ENCODE measurements at regions not wholly inside any gene's neighbourhood (a gene's known extent, or its start where the extent isn't known, plus 50 kb on each side); places are given as distances from the start of the nearest gene placed in this dataset.
A peak's percentile ranks its signal among the peaks of the same experiment; 100 is the strongest.

DNA sequence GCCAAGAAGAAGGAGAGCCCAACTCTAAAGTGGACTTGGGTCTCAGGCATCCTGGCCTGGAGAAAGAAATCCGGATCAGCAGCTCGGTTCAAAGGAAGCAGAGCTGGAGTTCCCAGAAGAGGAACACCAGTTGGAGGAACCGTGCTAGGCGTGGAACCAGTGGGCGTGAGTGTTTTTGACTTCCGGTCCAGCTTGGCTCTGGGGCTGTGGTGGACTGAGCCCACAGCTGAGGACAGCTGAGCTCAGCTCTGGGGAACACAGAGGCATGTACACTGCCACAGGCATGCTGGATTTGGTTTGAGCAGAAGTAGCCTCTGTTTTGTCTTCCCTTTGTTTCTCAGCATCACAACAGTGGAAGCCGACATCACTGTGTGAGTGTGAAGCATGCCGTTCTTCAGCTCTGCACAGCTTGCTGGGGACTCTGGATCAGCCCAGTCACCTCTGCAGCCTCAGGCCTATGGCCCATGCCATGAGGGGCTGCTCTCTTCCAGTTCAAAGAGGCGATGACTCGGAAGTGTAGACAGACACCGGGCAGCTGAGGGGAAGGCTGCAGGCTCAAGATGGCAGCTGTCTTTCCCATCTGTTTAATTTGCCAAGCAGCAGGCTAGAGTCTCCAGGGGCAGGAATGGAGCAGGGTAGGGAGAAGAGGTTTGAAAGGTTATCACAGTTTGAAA is 185.8 kb upstream of the UBE3A start:
- no peak for DNase-seq (ENCODE audit: low spot score in 2 of 2)
- H3K36me3 Mint-ChIP-seq, result no peaks in the 10 kb centered on the region
- no peak for ATAC-seq
- H3K9me3 Mint-ChIP-seq, result peaks cover 2 to 5% of the 10 kb centered on the region in 2 donors
- no peak overlapping the region for H3K27ac Mint-ChIP-seq

GRCh38 chr15:25623708-25624107 is 184.9 kb upstream of the UBE3A start:
- ATAC-seq (no peak), DNase-seq (ENCODE audit: low spot score in 2 of 2) (no peak)
- no peak overlapping the region for H3K27ac Mint-ChIP-seq
- peaks cover 0 to 5% of the 10 kb centered on the region in 2 donors for H3K9me3 Mint-ChIP-seq
- no peaks in the 10 kb centered on the region for H3K36me3 Mint-ChIP-seq

DNA sequence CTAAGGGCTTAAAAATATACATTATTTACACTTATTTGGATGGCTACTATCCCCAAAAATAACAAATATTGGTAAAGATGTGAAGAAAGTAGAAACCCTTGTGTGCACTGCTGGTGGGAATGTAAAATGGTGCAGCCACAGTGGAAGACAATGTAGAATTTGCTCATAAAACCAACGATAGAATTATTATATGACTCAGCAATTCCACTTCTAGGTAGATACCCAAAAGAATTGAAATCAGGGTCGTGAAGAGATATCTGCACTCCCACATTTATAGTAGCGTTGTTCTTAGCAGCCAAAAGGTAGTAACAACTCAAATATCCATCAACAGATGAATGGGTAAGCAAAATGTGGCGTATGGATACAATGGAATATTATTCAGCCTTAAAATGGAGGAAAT is 181.6 kb upstream of the UBE3A start:
- no peaks in the 10 kb centered on the region for H3K36me3 Mint-ChIP-seq
- DNase-seq (ENCODE audit: low spot score in 2 of 2) (no peak), ATAC-seq (no peak)
- peaks cover 0 to 8% of the 10 kb centered on the region in 2 donors for H3K9me3 Mint-ChIP-seq
- peak overlapping the region in 1 of 2 donors; percentile 5 for H3K27ac Mint-ChIP-seq

GRCh38 chr15:25619761-25620160 is 180.9 kb upstream of the UBE3A start:
- H3K9me3 Mint-ChIP-seq, result peaks cover 0 to 8% of the 10 kb centered on the region in 2 donors
- DNase-seq (ENCODE audit: low spot score in 2 of 2), result no peak
- no peak overlapping the region for H3K27ac Mint-ChIP-seq
- H3K36me3 Mint-ChIP-seq, result no peaks in the 10 kb centered on the region
- no peak for ATAC-seq

- DNase-seq (ENCODE audit: low spot score in 2 of 2), result no peak
- no peaks in the 10 kb centered on the region for H3K36me3 Mint-ChIP-seq
These were observed 180.3 kb upstream of the UBE3A start for GRCh38 chr15:25619076-25619475.

GRCh38 chr15:25618161-25618560 is 179.3 kb upstream of the UBE3A start:
- DNase-seq (ENCODE audit: low spot score in 2 of 2) (no peak), ATAC-seq (no peak)
- H3K27ac Mint-ChIP-seq, result no peak overlapping the region
- H3K9me3 Mint-ChIP-seq, result peaks cover 0 to 8% of the 10 kb centered on the region in 2 donors
- H3K36me3 Mint-ChIP-seq, result no peaks in the 10 kb centered on the region

More at GRCh38 chr15:25619076-25619475, 180.3 kb upstream of the UBE3A start:
- peaks cover 0 to 8% of the 10 kb centered on the region in 2 donors for H3K9me3 Mint-ChIP-seq
- H3K27ac Mint-ChIP-seq, result no peak overlapping the region
- no peak for ATAC-seq

- DNase-seq (ENCODE audit: low spot score in 2 of 2), result no peak
- no peak overlapping the region for H3K27ac Mint-ChIP-seq
- peaks cover 0 to 8% of the 10 kb centered on the region in 2 donors for H3K9me3 Mint-ChIP-seq
- H3K36me3 Mint-ChIP-seq, result no peaks in the 10 kb centered on the region
- no peak for ATAC-seq
These were observed 177.6 kb upstream of the UBE3A start for GRCh38 chr15:25616471-25616870.

GRCh38 chr15:25613134-25613533 is 174.3 kb upstream of the UBE3A start:
- Mint-ChIP-seq H3K27ac (no peak overlapping the region), H3K36me3 (no peaks in the 10 kb centered on the region), H3K9me3 (peaks cover 0 to 3% of the 10 kb centered on the region in 2 donors)
- DNase-seq (ENCODE audit: low spot score in 2 of 2) (no peak), ATAC-seq (no peak)

DNA sequence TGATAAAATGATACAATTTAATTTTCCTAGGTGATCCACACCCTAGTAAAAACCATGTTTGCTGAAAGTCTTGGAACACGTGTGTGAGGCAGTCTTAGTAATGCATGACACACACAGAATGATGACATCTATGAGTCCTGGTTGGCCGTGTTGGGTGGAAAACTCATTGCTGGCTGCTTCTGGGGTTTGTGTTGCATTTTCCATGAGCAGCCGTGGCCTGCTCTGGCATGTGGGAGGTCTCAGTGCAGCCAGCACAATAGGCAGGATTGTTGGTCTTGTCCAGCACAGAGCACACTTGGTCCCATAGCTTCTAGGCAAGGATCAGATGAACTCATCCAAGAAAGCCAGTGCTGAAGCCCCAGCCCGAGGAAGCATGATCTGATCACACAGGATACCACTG is 172.8 kb upstream of the UBE3A start:
- Mint-ChIP-seq H3K36me3 (no peaks in the 10 kb centered on the region), H3K27ac (no peak overlapping the region), H3K9me3 (peaks cover 0 to 5% of the 10 kb centered on the region in 2 donors)
- no peak for DNase-seq (ENCODE audit: low spot score in 2 of 2)
- ATAC-seq, result no peak

DNA sequence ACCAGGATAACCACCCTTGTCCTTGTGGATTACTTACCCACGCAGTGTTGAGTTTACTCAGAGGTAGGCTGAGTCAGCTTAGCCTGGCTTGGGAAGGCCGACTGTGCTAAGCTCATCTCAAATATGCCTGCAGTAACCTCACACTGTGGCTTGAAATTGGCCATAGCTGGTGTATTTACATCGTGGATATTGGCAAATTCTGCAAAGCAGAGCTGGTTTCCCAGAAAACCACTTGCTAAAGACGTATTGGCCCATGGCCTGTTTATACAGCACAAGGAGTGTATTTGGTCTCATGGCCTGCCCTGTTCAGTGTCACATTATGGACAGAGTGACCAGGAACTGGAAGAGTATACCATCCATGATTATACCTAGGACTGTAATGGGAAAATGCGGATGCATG is 170.5 kb upstream of the UBE3A start:
- Mint-ChIP-seq H3K27ac (no peak overlapping the region), H3K36me3 (no peaks in the 10 kb centered on the region), H3K9me3 (peaks cover 5 to 6% of the 10 kb centered on the region in 2 donors)
- no peak for DNase-seq (ENCODE audit: low spot score in 2 of 2)
- no peak for ATAC-seq

- Mint-ChIP-seq H3K27ac (no peak overlapping the region), H3K9me3 (peaks cover 5 to 10% of the 10 kb centered on the region in 2 donors), H3K36me3 (no peaks in the 10 kb centered on the region)
- no peak for ATAC-seq
- no peak for DNase-seq (ENCODE audit: low spot score in 2 of 2)
These were observed 170.1 kb upstream of the UBE3A start for GRCh38 chr15:25608926-25609325.

GRCh38 chr15:25605151-25605550 is 166.3 kb upstream of the UBE3A start:
- ATAC-seq (no peak), DNase-seq (ENCODE audit: low spot score in 2 of 2) (no peak)
- no peaks in the 10 kb centered on the region for H3K36me3 Mint-ChIP-seq
- peaks cover 5 to 12% of the 10 kb centered on the region in 2 donors for H3K9me3 Mint-ChIP-seq
- H3K27ac Mint-ChIP-seq, result no peak overlapping the region

DNA sequence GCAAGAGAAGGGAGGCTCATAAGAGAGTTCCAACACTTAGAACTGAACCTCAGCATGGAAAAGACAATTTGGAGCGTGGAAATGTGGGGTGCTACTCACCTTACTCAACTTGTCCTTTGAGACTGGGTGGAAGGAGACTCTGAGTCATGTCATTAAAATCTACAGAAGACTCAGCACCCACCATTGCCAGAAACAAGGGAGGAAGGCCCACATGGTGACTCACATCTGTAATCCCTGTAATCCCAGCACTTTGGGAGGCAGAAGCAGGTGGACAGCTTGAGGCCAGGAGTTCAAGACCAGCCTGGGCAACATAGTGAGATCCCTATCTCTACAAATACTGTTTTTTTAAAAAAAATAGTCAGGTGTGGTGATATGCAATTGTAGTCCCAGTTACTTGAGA is 161.9 kb upstream of the UBE3A start:
- Mint-ChIP-seq H3K9me3 (peaks cover 0 to 15% of the 10 kb centered on the region in 2 donors), H3K36me3 (no peaks in the 10 kb centered on the region), H3K27ac (no peak overlapping the region)
- no peak for DNase-seq (ENCODE audit: low spot score in 2 of 2)
- ATAC-seq, result no peak

GRCh38 chr15:25597571-25597970 is 158.7 kb upstream of the UBE3A start:
- Mint-ChIP-seq H3K9me3 (peaks cover 0 to 3% of the 10 kb centered on the region in 2 donors), H3K36me3 (no peaks in the 10 kb centered on the region), H3K27ac (no peak overlapping the region)
- DNase-seq (ENCODE audit: low spot score in 2 of 2) (no peak), ATAC-seq (no peak)

GRCh38 chr15:25596644-25597562 is 158.1 kb upstream of the UBE3A start:
- Mint-ChIP-seq H3K27ac (no peak overlapping the region), H3K36me3 (no peaks in the 10 kb centered on the region), H3K9me3 (peaks cover 0 to 3% of the 10 kb centered on the region in 2 donors)
- DNase-seq (ENCODE audit: low spot score in 2 of 2) (no peak), ATAC-seq (no peak)

DNA sequence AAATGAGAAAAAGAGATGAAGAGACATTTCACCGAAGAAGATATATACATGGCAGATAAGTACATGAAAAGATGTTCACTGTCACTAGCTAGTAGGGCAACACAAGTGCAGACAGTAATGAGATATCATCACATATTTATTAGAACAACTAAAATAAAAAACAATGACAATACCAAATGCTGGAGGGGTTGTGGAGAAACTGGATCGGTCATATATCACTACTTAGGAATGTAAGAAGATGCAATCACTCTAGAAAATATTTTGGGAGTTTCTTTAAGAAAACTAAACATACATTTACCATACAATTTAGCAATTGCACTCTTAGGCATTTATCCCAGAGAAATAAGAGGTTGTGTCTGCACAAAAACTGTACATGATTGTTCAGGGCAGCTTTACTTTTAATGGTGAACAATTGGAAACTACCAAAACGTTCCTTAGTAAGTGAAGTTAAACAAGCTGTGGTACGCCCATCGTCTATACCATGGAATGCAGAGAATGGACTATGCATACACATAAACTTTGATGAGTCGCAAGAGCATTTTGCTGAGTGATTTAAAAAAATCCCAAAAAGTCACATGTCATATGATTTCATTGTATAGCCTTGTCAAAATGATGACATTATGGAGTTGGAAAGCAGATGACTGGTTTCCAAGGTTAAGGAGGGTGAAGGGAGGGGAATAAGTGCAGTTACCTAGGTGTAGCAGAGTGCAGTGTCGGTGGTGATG is 149.0 kb upstream of the UBE3A start:
- DNase-seq (ENCODE audit: low spot score in 2 of 2) (no peak), ATAC-seq (no peak)
- Mint-ChIP-seq H3K9me3 (peaks cover 4 to 11% of the 10 kb centered on the region in 2 donors), H3K36me3 (no peaks in the 10 kb centered on the region), H3K27ac (no peak overlapping the region)

- H3K27ac Mint-ChIP-seq, result no peak overlapping the region
- H3K36me3 Mint-ChIP-seq, result peaks cover 0 to 4% of the 10 kb centered on the region in 2 donors
- DNase-seq (ENCODE audit: low spot score in 2 of 2), result no peak
- ATAC-seq, result no peak
- H3K9me3 Mint-ChIP-seq, result peaks cover 3 to 4% of the 10 kb centered on the region in 2 donors
These were observed 144.1 kb upstream of the UBE3A start for GRCh38 chr15:25582886-25583285.
